Activated CD8-positive, alpha-beta memory T cell treated with anti-CD3 and anti-CD28 coated beads, Interleukin-2, amount 50 U/mL, for 4 hours (primary cell): ENCODE measurements at regions not wholly inside any gene's neighbourhood (a gene's known extent, or its start where the extent isn't known, plus 50 kb on each side); places are given as distances from the start of the nearest gene placed in this dataset.

Experiments used
- DNase-seq: peaks from one replicate; pipeline ENCODE4 v3.0.0-alpha.2; 2020

DNA sequence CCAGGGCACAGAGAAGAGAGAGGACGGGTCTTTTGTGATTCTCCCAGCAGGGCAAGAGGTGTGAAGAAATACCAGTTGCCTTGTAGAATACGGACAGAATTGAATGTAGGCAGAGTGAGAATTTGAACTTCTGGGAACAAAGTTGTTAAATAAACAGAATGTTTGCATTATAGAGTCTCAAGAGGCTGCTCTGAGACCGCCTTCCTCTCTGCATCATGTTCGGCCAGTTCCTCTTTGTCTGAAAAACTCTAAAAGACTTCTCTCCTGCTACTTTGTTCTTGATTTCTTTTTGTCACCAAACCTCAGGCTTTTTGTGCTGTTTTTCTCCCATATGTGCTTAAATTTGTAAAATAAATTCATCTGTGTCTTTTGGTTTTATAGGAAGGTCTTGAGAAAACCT, 256.4 kb downstream of the DLEU7 start:
- no peak for DNase-seq

DNA sequence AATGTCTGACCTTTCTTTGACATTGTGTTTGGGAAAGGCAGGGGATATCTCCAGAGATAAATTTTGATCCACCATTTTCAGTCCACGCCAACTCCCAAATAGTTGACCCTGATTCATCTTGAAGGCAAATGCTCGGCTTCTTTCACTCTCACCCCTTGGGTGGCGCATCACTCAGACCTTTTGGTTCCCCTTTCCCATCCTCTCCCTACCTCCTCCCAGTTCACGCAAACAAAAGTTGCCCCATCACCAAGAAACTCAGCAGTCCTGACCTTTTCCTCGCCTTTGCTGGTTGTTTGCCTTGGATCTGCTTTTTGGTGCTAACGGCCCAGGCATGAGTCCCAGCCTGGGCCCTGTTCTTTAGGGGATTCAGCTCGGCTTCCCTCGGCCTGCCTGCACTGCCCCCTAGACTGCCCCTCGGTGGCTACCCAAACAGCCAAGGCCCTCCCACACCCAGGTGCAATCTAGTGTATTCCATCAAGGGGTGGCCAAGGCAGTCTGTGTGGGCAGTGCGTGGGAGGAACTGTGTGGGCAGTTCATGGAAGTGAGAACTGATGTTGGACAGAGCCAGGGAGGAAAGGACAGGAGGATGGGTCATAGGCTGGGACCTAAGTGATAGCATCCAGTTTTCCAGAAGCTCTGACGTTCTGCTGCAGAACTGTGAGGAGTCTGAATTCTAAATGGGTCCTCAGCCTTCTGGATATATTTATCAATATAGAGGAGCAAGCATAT, 255.7 kb downstream of the DLEU7 start:
- no peak for DNase-seq

DNA sequence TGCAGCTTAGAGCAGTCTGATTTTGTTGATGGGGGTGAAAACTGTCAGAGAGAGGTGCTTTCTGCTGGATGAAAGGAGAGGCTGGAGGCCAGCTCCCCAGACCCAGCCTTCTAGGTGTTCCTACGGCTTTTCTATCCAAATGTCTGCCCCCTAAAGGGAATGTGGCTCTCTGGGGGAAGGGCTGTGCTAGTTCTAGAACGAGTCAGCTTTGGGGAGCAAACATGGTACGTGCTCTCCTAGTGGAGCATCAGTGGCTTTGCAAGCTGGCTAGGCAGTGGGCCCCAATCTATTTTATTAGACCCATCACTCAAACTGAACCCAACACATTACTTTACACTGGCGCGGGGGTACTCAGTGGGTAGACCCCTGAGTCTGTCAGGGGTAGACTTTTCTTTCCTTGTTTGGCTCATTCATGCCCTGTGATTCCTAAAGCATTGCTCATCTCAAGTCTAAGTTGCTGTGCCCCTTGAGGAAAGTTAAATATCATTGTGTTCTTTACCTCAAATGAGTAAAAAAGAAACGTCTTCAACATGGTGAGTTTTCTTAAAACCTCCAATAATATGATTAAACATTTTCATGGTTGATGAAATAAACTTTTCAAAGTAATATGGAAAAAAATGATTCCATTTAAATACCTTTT, 254.9 kb downstream of the DLEU7 start:
- DNase-seq, result no peak

DNA sequence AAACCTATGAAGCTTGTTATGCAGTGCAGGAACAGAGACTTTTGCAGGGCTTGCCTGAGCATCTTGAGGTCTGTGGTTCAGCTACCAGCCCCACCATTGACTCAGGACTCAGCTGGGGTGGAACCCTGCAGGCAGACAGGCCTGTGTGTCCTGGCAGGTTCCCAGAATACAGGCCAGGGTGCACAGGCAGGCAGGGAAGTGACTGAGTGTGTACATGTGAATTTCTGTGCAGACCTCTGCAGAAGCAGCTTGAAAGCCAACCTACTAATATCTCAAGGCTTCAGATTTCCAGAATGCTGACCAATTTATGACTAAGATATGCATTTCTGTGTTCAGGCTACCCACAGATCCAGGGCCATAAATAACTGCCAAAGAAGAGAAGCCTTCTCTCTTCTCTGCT, 254.4 kb downstream of the DLEU7 start:
- DNase-seq, result no peak

DNA sequence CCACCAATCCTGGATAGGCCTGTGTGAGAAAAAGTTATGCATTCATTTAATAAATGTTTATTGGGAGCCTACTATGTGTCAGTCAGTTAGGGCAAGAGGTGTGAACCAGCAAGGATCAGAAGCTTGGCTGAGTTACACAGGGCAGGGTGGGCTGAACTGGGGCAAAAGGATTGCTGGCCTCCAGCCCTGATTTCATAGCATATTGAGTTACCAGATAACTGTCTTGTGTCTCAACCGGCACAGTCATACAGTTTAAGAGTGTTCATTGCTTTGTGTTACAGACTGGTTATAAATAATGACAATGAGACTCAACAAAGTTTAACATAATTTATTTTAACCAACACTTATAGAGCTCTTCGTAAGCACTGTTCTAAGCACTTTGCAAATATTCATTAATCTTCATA, 253.8 kb downstream of the DLEU7 start:
- no peak for DNase-seq

DNA sequence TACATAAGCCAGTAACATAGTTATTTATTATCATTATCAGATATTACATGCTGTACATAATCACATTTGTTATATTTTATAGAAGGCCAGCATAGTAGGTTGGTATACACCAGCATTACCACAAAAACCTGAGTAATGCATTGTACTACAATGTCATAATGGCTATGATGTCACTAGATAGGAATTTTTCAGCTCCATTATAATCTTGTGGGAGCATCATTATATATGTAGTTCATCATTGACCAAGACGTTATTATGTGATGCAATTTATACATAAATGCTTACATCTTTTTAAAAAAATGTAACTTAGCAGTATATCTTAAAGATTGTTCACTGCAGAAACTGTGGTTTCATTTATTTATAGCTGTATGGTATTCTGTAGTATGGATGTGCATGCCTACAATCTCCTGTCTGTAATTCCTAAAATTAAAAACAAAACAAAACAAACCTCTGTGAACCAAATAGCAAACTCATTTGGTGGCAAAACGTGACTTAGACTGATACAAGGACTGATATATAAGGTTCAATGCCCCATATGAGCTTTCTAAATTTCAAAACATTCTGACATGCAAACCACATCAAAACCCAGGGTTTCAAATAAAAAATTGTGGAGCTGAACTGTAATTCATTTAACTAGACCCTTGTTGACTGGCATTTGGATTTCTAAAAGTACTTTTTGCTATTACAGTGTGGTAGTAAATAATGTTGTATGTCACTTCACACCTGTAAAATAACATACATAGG, 250.9 kb downstream of the DLEU7 start:
- no peak for DNase-seq

DNA sequence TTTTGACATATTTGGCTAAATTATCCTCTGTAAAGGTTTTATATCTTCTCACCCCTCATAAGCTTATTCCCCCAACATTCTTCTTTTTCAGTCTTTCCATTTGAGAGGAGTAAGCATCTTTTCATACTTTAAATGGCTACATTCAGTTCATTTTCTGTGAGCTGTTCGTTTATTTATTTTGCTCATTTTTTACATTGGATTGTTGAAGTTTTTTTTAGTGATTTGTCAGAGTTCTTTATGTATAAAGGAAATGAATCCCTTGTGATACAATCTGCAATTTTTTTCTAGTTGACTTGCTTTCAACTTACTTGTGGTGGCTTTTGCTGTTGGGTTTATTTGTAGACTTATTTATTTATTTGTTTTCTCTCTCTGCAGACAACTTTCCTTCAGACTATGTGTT, 250.3 kb downstream of the DLEU7 start:
- no peak for DNase-seq

DNA sequence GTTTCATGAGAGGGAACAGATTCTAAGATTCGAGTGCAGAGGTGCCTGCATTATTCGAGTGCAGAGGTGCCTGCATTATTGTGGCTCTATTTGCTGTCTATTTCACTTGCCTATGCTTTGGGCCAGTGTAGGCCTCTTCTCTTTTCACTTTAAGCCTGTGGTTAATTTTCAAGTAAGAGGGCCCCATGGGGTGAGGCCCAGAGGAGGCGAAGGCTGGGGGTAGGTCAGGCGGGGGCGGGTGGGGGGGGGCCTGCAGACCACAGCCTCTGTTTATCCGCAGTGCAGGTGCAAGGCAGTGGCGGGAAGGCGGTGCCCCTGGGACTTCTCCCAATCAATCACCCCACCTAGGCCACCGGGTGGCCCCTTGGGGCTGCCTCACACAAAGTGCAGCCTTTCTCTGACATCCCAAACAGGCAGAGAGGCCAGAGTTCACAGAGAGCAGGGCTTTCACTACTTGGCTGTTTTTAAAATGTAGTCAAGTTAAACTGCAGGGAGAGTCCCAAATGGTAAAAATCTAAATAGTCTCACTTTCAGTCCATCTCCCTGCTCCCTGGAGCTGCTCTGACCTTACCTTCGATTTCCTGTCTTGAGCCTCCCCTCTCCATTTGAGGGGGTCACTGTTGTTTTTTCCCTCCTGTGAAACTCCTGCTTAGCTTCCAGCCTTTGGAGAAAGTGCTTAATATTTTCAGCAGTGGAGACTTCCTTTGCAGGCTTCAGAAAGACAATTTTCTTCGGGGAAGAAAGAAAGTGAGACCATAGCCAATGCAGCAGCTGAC, 249.0 kb downstream of the DLEU7 start:
- no peak for DNase-seq

DNA sequence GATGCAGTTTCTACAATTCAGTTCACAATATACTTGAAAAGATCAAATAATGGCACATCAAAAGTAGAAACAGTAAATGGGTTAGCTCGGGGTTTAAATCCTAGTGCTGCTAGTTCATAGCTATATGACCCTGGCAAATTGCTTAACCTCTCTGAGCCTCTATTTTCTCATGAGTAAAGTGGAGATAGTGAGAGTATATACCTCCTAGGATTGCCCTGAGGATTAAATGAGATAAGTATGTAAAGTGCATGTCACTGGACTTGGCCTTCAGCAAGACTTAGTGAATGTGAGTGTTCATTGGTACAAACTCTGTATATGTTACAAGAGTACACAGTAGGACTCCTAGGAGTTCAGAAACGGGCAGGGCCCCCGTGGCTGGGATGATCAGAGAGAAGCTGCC, 248.3 kb downstream of the DLEU7 start:
- DNase-seq, result no peak

DNA sequence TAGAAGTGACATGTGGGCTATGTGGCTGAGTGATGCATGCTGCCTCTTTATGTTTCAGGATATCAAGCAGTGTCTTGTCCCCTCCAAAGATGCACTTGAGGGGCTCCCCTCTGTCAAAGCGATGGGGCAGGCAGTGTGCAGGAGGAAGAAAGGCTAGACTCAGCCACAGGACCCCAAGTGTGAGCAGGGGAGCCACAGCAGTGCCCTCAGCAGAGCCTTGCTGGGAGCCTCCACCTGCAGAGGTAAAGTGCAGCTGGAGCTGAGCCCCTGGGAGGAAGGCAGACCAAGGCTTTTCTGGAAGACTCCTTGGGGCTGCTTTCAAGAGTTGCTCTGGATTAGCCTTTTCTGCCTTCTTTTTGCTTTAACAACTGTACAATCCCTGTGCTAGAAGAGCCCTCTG, 247.3 kb downstream of the DLEU7 start:
- DNase-seq, result no peak

DNA sequence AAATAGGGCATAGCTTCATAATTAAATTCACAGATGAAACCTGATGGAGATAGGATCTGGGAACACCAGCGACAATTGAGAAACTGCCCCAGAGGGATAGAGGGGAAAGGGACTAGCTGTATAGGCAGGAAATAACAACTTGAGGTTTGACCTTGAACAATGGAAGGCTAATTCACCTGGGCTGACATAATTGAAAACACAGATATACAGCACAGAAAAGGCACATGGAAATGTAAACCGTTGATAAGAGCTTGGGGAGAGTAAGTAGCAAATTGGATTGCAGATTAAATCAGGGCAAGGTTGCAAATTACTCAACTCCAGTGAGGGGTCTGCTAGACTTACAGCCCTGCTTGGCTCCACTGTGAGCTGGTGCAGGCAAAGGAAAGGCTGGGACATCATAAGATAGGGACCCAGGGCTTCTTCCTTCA, 246.7 kb downstream of the DLEU7 start:
- DNase-seq, result no peak

DNA sequence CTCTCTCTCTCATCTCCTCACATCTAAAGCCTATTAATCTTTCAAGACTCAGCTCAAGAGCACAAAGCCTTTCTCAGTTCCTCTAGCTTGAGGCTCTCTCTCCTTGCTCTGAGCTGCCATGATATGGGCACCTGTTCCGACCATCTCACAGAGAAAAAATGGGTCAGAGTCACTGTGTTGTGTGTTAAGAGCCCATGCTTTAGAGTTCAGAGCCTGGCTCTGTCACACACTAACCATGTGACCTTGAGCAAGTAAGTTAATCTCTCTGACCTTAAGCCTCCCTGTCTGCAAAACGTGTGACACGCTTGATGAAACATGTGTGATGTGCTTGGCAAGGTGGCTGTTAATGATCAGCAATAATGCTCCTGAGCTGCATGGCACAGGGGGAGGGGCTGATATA, 245.2 kb downstream of the DLEU7 start:
- no peak for DNase-seq

DNA sequence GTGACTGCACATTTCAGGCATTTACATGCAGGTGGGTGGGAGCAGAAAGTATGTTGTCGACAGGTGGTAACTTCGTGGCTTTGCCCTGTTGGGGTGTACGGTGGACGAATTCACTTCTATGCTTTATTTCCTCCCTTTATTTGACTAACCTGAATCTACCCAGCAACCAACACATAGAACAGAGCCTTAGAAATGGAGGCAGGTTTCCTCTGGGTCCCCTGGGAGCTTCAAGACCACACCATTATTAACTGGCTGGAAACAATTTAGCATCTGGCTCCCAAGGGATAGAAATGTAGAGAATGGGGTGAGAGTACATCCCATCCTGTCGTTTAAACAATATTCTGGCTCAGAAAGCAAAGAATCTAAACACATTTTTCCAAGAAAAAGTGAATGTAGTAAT, 244.4 kb downstream of the DLEU7 start:
- no peak for DNase-seq

DNA sequence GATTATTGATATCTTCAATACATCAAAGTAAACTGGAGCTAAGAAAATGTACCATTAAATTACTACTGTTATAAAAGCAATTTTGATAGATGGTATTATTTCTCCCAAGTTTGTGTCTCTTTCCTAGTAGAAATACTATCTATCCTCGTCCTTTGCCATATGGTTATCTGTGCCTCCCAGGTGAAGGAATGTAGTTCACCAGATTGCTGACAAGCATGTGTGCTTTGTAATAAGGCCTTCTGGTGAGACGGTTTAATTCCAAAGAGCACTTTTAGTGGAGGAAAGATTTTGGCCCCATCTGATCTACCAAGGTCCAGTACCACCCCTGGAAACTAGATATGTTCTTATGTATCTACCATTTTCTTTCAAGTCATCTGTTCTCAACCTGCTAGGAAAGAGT, 243.6 kb downstream of the DLEU7 start:
- DNase-seq, result no peak

DNA sequence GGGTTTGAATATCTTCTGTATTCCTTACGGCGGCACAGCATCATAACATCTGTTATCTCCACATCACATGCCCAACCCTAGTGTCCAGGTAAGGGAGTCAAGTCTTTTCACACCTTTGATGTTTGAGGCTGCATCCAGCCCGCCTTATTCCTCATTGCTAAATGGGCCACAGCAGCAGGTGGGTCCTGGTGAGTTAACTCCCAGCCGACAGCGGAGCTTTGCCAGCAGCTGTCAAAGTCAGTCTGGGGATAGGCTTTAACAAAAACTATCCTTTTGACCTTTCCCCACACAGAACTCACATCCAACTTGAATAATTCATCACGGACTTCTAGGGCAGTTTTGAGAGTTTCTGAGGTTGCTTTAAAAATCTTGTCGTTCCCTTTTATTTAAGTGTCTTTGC, 235.1 kb downstream of the DLEU7 start:
- DNase-seq, result no peak

DNA sequence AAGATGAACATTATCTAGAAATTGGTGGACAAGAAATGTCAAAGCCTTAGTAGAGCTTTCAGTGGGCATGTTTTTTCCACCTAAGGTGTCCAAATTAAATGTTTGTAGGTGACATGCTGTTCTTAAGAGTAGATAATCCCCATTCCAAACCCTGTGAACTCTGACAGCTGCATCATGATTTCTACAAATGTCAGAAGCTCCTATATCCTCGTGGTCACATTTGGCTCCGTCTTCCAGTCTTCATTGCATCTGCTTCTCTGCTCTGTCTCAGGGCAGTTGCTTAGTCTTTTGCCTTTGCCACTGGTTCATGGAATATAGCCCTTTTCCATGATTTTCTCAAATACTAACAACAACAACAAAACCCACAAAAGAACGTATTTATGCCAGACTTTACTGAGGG, 234.5 kb downstream of the DLEU7 start:
- no peak for DNase-seq

DNA sequence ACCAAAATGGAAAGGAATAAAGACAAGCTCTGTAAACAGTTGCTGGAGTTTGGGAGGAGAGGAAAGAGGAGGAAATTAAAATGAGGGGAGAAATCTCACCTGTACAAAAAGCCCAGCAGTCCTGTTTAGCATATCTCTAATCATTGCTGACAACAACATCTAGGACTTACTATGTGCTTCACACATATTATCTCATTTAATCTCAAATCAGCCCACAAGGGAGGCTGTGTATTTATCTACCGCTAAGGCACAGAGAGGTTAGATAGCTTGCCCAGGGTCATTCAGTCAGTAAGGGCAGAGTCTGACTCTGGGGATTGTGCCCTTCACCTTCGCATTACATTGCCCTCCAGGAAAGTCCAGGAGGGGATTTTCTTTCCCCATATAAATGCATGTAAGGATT, 233.3 kb downstream of the DLEU7 start:
- DNase-seq, result no peak

DNA sequence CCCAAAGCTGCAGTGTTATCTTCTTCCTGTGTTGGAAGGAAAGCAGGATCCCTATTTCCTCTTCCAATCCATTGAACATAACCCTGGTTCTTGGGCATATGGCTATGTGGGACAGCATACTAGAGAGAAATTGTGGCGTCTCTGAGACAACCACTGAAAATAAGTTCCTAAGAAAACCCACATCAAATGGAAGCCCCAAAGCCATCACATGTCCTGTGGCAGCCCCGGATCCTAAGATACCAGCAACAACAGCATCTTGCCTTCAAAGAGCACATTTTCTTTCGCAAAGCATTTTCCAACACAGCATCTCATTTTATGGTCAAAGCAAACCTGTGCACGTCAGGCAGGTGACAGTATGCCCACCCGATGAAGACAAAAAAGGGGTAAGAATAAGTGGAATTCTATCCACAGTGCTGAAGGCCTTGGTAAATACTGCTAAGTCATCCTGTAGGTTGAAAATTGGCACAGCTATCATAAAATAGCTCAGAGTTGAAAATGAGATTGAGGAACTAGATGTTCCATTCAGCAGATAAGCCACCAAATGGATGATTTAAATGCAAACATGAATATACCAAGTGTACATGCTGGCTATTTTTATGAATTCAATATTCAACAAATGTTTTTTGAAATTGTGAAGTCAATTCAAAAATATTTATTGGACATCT, 232.2 kb downstream of the DLEU7 start:
- DNase-seq, result no peak

DNA sequence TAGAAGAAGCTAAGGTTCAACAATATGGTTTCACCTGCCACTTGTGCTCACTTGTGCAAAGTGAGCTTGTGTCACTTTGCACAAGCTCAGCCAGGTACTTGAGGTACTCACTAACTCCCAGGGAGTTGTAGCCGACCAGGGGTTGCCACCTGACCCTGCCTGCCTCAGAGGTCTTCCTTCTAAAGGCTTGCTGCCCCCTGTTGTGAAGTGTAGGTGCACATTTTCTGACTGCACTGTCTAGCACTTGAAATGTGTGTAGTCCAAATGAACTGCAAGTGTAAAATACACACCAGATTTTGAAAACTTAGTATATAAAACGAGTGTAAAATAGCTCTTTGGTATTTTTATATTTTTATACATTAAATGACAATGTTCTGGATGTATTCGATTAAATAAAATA, 230.8 kb downstream of the DLEU7 start:
- no peak for DNase-seq

DNA sequence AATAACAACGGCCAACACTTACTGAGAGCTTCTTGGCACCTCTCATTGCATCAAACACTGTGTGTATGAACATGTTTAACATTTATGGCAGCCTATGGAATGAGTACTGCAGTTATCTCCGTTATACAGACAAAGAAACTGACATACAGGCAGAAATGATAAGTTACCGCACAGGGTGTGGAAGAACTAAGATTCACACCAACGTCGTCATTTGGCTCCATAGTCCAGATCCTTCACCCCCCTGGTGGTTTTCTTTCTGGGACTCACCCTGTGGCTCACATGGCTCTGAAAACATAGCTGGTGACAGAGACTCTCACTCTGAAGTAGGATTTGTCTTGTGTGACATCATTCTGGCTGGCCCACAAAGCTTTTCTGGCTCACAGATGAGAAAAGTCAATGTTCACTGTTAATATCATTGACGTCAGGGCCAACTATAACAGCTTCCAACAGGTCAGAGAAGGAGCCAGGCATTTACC, 230.1 kb downstream of the DLEU7 start:
- DNase-seq, result no peak

DNA sequence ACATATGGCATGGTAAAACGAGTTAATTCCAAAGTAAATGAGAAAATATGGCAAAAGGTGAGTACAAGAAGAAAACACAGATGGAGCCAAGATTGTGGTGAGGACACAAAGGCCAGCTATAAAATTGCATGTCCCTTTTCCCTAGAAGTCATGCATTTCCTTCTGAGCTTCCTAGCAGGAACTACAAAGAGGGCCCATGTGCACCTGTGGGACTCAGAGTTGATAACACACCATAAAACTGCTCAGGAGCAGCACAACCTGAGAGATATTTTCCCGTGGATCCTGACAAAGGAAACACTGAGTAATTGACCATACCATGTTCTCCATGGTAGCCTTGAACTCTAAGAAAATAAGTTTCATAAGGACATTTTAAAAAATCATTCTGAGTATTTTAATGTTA, 228.3 kb downstream of the DLEU7 start:
- DNase-seq, result no peak

DNA sequence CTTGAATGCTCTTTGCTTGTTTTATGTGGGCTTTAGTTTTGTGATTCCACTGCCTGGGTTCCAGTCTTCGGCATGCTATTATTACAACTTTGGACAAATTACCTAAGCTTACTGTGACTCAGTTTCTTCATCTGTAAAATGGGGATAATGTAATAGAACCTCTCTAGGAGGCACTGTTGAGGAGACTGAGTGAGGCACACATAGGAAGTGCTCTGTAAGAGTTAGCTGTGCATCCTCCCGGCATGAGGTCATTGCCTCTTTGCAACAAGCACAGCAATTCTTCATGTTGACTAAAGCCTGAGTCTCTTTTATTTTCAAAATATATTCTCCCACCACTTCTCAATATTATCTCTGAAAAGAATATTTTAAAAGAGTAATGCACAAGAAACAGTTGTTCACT, 227.4 kb downstream of the DLEU7 start:
- DNase-seq, result no peak
